ENCODE measurements at regions not wholly inside any gene's neighbourhood (a gene's known extent, or its start where the extent isn't known, plus 50 kb on each side); places are given as distances from the start of the nearest gene placed in this dataset.
"Not testable (repeated sequence)": the region's sequence is repeated elsewhere in the genome, so short reads cannot be mapped to it uniquely, and the experiment has no call there.

DNA sequence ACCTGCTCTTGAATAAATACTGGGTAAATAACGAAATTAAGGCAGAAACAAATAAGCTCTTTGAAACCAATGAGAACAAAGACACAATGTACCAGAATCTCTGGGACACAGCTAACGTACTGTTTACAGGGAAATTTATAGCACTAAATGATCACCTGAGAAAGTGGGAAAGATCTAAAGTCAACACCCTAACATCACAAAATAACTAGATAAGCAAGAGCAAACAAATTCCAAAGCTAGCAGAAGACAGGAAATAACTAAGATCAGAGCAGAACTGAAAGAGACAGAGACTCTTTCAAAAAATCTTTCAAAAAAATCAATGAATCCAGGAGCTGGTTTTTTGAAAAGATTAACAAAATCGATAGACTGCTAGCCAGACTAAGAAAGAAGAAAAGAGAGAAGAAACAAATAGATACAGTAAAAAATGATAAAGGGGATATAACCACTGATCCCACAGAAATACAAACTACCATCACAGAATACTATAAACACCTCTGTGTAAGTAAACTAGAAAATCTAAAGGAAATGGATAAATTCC lies 487.5 kb downstream of the CHSY3 start:
- H3K36me3 Mint-ChIP-seq, H3K4me3 Mint-ChIP-seq, H3K9me3 Mint-ChIP-seq, H3K4me1 Mint-ChIP-seq, DNase-seq, H3K27me3 Mint-ChIP-seq, H3K27ac Mint-ChIP-seq: not testable (repeated sequence)
- CTCF ChIA-PET = interaction anchor here (1.1 kb wide), 1 partner anchor 11 kb away, joined by 3 read pairs; no protein-coding TSS in a partner anchor

DNA sequence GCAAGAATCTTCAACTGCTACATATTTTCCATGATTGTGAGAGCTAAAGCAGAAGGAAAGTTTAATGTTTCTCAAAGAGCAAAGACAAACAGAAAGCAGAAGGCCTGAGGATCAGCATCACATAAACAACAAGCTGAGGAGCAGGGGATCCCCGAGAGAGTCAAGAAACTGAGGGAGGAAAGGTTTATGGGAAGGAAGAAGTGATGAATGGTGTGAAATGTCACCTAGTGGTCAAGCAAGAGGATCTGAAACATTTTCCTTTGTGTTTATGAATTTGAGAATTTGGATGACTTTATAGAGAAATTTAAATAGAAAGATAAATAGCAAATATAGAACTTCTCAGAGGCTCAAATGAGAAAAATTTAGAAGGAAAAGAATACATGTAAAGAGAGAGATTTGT lies 481.9 kb downstream of the CHSY3 start:
- Mint-ChIP-seq H3K9me3 (no peaks in the 10 kb centered on the region), H3K4me3 (no peak overlapping the region), H3K36me3 (no peaks in the 10 kb centered on the region), H3K4me1 (no peaks in the 10 kb centered on the region), H3K27me3 (no peaks in the 10 kb centered on the region), H3K27ac (no peak overlapping the region)
- CTCF ChIA-PET = no interaction called here
- DNase-seq = no peak

GRCh38 chr5:130385656-130386055 lies 481.4 kb downstream of the CHSY3 start:
- H3K4me1 Mint-ChIP-seq = no peaks in the 10 kb centered on the region
- CTCF ChIA-PET = no interaction called here
- no peaks in the 10 kb centered on the region for H3K27me3 Mint-ChIP-seq
- H3K4me3 Mint-ChIP-seq = no peak overlapping the region
- no peak for DNase-seq
- H3K9me3 Mint-ChIP-seq = no peaks in the 10 kb centered on the region
- no peak overlapping the region for H3K27ac Mint-ChIP-seq
- H3K36me3 Mint-ChIP-seq = no peaks in the 10 kb centered on the region

- Mint-ChIP-seq H3K27me3 (no peaks in the 10 kb centered on the region), H3K27ac (no peak overlapping the region), H3K4me1 (no peaks in the 10 kb centered on the region), H3K36me3 (no peaks in the 10 kb centered on the region), H3K4me3 (no peak overlapping the region), H3K9me3 (no peaks in the 10 kb centered on the region)
- DNase-seq = no peak
- CTCF ChIA-PET = no interaction called here
Observed at GRCh38 chr5:130365956-130366355, 461.7 kb downstream of the CHSY3 start.

- Mint-ChIP-seq H3K4me1 (no peaks in the 10 kb centered on the region), H3K27ac (no peak overlapping the region), H3K4me3 (no peak overlapping the region), H3K27me3 (no peaks in the 10 kb centered on the region), H3K36me3 (no peaks in the 10 kb centered on the region), H3K9me3 (no peaks in the 10 kb centered on the region)
- no peak for DNase-seq
- CTCF ChIA-PET = no interaction called here
Observed at GRCh38 chr5:130350131-130350530, 445.9 kb downstream of the CHSY3 start.

- H3K9me3 Mint-ChIP-seq = no peaks in the 10 kb centered on the region
- no peaks in the 10 kb centered on the region for H3K36me3 Mint-ChIP-seq
- H3K4me1 Mint-ChIP-seq = no peaks in the 10 kb centered on the region
- CTCF ChIA-PET = no interaction called here
- no peak for DNase-seq
- no peak overlapping the region for H3K4me3 Mint-ChIP-seq
- H3K27ac Mint-ChIP-seq = no peak overlapping the region
- H3K27me3 Mint-ChIP-seq = no peaks in the 10 kb centered on the region
Observed at GRCh38 chr5:130337179-130337888, 433.1 kb downstream of the CHSY3 start.

DNA sequence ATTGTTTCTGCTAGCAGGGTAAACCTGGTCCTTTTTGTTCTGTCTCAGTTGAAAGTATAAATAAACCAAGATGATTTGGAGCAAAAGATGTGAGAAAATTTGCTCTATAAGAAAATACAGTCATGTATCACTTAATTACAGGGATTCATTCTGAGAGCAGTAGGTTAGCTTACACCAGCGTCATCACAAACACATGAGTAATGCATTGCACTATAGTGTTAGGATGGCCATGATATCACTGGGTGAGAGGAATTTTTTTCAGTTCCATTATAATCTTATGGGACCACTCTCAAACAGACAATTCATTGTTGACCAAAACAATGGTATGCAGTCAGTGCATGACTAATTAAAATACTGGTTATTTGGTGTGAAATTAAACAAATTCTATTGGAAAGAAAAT lies 430.9 kb downstream of the CHSY3 start:
- Mint-ChIP-seq H3K27ac (no peak overlapping the region), H3K9me3 (peaks cover 2% of the 10 kb centered on the region), H3K4me1 (no peaks in the 10 kb centered on the region), H3K4me3 (no peak overlapping the region), H3K36me3 (no peaks in the 10 kb centered on the region), H3K27me3 (no peaks in the 10 kb centered on the region)
- DNase-seq = no peak
- CTCF ChIA-PET = no interaction called here

DNA sequence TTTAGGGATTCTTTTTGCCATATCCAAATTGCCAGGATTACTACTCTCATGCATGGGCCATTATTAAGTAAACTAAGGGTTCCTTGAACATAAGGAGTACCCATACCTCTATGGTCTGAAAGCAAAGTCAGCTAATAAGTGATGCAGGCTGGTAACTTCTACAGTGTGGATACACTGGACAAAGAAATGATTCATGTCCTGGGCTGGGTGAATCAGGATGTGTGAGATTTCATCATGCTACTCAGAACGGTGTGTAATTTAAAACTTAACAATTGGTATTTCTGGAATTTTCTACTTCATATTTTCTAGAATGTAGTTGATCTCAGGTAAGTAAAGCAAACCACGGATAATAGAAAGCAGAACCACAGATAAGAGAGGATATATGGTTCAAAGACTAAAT lies 428.8 kb downstream of the CHSY3 start:
- CTCF ChIA-PET = no interaction called here
- DNase-seq = no peak
- H3K27ac Mint-ChIP-seq = no peak overlapping the region

GRCh38 chr5:130331332-130331731 lies 427.1 kb downstream of the CHSY3 start:
- peaks cover 2% of the 10 kb centered on the region for H3K9me3 Mint-ChIP-seq
- H3K27me3 Mint-ChIP-seq = no peaks in the 10 kb centered on the region
- CTCF ChIA-PET = no interaction called here
- no peak overlapping the region for H3K27ac Mint-ChIP-seq
- no peak overlapping the region for H3K4me3 Mint-ChIP-seq
- DNase-seq = no peak
- H3K36me3 Mint-ChIP-seq = no peaks in the 10 kb centered on the region
- H3K4me1 Mint-ChIP-seq = no peaks in the 10 kb centered on the region

More for the DNA sequence above, 428.8 kb downstream of the CHSY3 start:
- H3K4me1 Mint-ChIP-seq = no peaks in the 10 kb centered on the region
- no peak overlapping the region for H3K4me3 Mint-ChIP-seq
- H3K36me3 Mint-ChIP-seq = no peaks in the 10 kb centered on the region
- no peaks in the 10 kb centered on the region for H3K27me3 Mint-ChIP-seq
- peaks cover 2% of the 10 kb centered on the region for H3K9me3 Mint-ChIP-seq

DNA sequence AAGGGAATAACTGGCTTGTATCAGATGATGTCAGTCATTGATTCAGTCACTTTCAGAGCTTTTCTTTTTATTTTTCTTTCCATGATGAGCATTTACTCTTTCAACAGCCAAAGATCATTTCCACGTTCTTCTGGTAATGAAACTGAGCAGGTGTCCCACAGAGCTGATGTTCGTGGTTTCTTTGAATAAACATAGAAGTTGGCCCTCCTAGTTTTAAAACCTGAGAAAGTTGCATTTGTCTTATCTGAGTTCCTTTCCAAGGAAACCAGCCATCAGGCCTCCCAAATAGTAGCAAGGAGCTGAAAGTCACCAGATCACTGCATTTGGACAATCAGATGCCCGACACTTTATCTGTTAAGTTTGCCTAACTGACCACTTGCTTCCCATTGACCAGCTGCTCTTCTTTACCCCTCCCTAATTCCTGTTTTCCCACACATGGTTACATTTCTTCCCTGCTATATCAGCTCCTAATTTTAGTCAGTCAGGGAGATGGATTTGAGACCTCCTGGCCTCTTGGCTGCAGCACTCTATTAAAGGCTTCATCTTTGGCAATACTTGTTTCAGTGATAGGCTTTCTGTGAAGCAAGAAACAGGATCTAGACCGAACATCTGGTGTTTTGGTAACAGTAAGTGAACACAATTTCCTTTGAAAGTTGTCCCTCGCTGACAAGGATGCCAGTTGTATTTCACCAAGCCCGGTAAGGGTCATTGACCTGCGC lies 420.8 kb downstream of the CHSY3 start:
- Mint-ChIP-seq H3K9me3 (no peaks in the 10 kb centered on the region), H3K4me3 (no peak overlapping the region), H3K4me1 (no peaks in the 10 kb centered on the region), H3K27me3 (no peaks in the 10 kb centered on the region), H3K36me3 (no peaks in the 10 kb centered on the region), H3K27ac (no peak overlapping the region)
- no peak for DNase-seq
- CTCF ChIA-PET = no interaction called here

DNA sequence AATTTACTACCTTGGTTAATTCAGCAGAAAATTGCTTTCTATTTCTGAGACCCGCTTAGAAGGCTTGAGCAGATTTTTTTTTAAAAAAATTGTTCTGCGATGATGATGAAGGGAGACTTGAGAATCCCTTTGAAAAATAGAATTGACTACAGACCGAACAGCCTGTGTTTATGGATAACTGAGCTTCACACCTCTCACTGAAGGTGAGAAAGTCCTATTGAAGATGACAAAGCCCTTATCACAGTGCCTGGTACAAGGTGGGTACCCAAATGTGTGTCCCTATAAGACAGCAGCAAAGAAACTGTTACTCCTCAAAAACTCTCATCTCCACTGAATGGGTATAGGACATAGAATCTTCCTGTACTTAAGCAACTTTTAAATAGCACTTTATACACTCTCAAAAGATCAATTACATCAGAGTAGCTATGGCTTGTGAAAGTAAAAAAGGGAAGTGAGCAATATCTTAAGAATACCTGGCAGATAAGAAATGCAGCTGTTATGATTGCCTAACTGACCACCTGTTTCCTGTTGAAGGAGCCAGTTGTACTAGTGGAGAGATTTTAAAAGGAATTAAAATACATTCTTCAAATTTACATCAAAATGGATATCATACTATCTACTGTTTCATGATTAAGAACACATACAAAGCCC lies 419.7 kb downstream of the CHSY3 start:
- Mint-ChIP-seq H3K9me3 (no peaks in the 10 kb centered on the region), H3K4me1 (no peaks in the 10 kb centered on the region), H3K27ac (no peak overlapping the region), H3K27me3 (no peaks in the 10 kb centered on the region), H3K4me3 (no peak overlapping the region), H3K36me3 (no peaks in the 10 kb centered on the region)
- DNase-seq = no peak
- CTCF ChIA-PET = no interaction called here

DNA sequence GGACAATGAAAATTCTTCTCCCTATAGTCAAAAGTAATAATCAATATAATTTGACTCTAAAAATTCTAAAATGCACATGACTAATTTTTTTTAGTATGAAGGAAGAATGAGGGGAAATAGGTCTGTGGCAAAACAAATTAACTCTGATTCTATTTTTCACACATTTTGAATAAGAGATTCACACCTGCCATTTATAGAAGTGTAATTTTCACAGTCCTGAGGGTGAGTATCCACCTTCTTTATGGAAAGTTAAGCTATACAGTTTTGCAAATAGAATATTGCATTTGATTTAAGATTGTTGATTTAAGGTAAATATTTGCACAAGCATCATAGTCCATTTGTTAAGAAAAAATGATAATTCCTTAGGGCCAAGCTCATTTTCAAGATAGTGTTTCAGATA lies 417.7 kb downstream of the CHSY3 start:
- Mint-ChIP-seq H3K9me3 (no peaks in the 10 kb centered on the region), H3K4me1 (no peaks in the 10 kb centered on the region), H3K4me3 (no peak overlapping the region), H3K27me3 (no peaks in the 10 kb centered on the region), H3K36me3 (no peaks in the 10 kb centered on the region), H3K27ac (no peak overlapping the region)
- CTCF ChIA-PET = no interaction called here
- DNase-seq = no peak

DNA sequence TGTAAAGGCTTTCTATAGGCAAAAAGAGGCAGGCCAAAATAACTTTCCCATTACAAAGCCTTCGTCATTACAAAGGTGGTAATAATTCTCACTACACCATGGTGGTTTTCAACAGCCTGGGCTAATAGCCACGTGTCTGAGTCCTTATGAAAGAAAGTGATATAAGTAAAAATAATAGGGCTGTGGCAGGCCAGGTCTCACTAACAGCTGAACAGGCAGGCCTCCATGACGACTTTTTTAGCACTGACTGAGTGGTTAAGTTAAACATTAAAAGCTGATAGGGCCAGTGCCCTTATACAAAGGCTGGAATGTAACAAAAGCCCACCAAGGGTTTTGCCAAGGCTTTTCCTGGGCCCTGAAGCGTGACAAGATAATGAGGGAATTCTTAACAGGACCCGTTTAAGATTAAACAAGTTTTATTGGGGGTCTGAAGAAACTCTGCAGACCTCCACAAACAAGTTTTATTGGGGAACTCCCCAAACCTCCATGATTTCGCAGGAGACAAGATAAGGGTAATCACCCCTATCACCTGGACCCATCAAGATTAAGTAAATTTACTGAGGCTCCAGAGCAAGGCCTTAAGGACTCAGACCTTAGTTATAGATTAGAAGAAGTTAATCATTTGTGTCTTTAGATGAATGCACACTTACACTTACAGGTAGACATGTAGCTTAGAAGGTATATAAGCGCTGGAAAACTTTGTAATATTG lies 412.9 kb downstream of the CHSY3 start:
- H3K9me3 Mint-ChIP-seq = peaks cover 2% of the 10 kb centered on the region
- no peaks in the 10 kb centered on the region for H3K27me3 Mint-ChIP-seq

GRCh38 chr5:130295235-130295634 lies 391.0 kb downstream of the CHSY3 start:
- Mint-ChIP-seq H3K9me3 (no peaks in the 10 kb centered on the region), H3K4me3 (no peak overlapping the region), H3K4me1 (no peaks in the 10 kb centered on the region), H3K36me3 (no peaks in the 10 kb centered on the region), H3K27me3 (no peaks in the 10 kb centered on the region), H3K27ac (no peak overlapping the region)
- no peak for DNase-seq
- CTCF ChIA-PET = no interaction called here

More for the DNA sequence above, 412.9 kb downstream of the CHSY3 start:
- CTCF ChIA-PET = no interaction called here
- Mint-ChIP-seq H3K36me3 (no peaks in the 10 kb centered on the region), H3K27ac (no peak overlapping the region), H3K4me1 (no peaks in the 10 kb centered on the region), H3K4me3 (no peak overlapping the region)
- DNase-seq = no peak

Measured in activated naive CD4-positive, alpha-beta T cell treated with anti-CD3 and anti-CD28 coated beads, Interleukin-2, amount 10 ng/mL, durations not matched to agents 7 days and 5 days (primary cell).